HEK293 (cell line): ENCODE measurements at regions not wholly inside any gene's neighbourhood (a gene's known extent, or its start where the extent isn't known, plus 50 kb on each side); places are given as distances from the start of the nearest gene placed in this dataset.

Experiments used
- CTCF ChIA-PET: fragments of 350-600 bp; formaldehyde crosslinking; extraction: SDS; loops from one replicate; lab custom pipeline; 2021; ENCODE audit warnings: antibody characterized with exemption; lab: Yijun Ruan, JAX
- POLR2A ChIA-PET: fragments of 300-600 bp; formaldehyde crosslinking; extraction: SDS; loops from one replicate; lab custom pipeline; 2020; ENCODE audit warnings: antibody characterized with exemption, inconsistent platforms; lab: Yijun Ruan, JAX
- H3K27ac ChIP-seq: fragments of 200-500 bp; sonication (Bioruptor generic); 2 replicates; pipeline ENCODE4 v1.5.1; 2014; ENCODE audit warnings: low read depth, low read length, control low read depth, inconsistent platforms; ENCODE audit errors: extremely low read depth
- H3K36me3 ChIP-seq, 2 experiments: fragments of 200-500 bp in 1 of 2; sonication (Bioruptor generic) in 1 of 2; 1 replicate in 1 of 2; 2 replicates in 1 of 2; pipeline ENCODE4 v1.5.1; 2014 to 2017; ENCODE audit warnings: inconsistent platforms in 2 of 2, low read length in 2 of 2; ENCODE audit not compliant: control insufficient read depth in 2 of 2, insufficient read depth in 1 of 2
- H3K4me1 ChIP-seq: fragments of 200-500 bp; sonication (Bioruptor generic); 2 replicates; pipeline ENCODE4 v1.5.1; 2014; ENCODE audit warnings: mild to moderate bottlenecking, low read length, inconsistent platforms; ENCODE audit not compliant: control insufficient read depth, insufficient read depth
- H3K4me3 ChIP-seq: 2 replicates; pipeline ENCODE4 v1.5.1; 2011; ENCODE audit warnings: low read depth, mild to moderate bottlenecking, control low read depth, low read length, moderate library complexity
- H3K9me3 ChIP-seq: fragments of 200-500 bp; sonication (Bioruptor generic); 2 replicates; pipeline ENCODE4 v1.5.1; 2014; ENCODE audit warnings: low read depth, low read length, inconsistent platforms; ENCODE audit not compliant: control insufficient read depth, insufficient read depth
- GLIS1 ChIP-seq: fragments of 450-650 bp; formaldehyde crosslinking; IDR thresholded peaks from 2 replicates; pipeline ENCODE4 v1.5.1; 2016; ENCODE audit warnings: missing biosample characterization, missing genetic modification characterization
- HOXA7 ChIP-seq: sonication (generic); formaldehyde crosslinking; IDR thresholded peaks from 2 replicates; pipeline ENCODE4 v1.8.1; 2022; ENCODE audit warnings: missing genetic modification reagents, borderline replicate concordance
- HOXD13 ChIP-seq: sonication (generic); formaldehyde crosslinking; IDR thresholded peaks from 2 replicates; pipeline ENCODE4 v1.8.0; 2022; ENCODE audit warnings: missing genetic modification reagents, borderline replicate concordance
- KLF10 ChIP-seq: fragments of 450-650 bp; IDR thresholded peaks from 2 replicates; pipeline ENCODE4 v1.5.1; 2018; ENCODE audit warnings: missing biosample characterization, mild to moderate bottlenecking, missing genetic modification characterization
- SALL2 ChIP-seq: fragments of 450-650 bp; formaldehyde crosslinking; IDR thresholded peaks from 2 replicates; pipeline ENCODE4 v1.5.0; 2017; ENCODE audit warnings: missing biosample characterization, mild to moderate bottlenecking, missing genetic modification characterization, borderline replicate concordance
- SP3 ChIP-seq: fragments of 450-650 bp; formaldehyde crosslinking; IDR thresholded peaks from 2 replicates; pipeline ENCODE4 v1.5.1; 2016; ENCODE audit warnings: missing biosample characterization, missing genetic modification characterization
- TCF7L2 ChIP-seq: IDR thresholded peaks from 2 replicates; pipeline ENCODE4 v1.6.1; 2011; ENCODE audit warnings: low read depth, mild to moderate bottlenecking, inconsistent platforms, low read length, moderate library complexity, borderline replicate concordance
- WT1 ChIP-seq: fragments of 450-650 bp; formaldehyde crosslinking; IDR thresholded peaks from 2 replicates; pipeline ENCODE4 v1.5.1; 2016; ENCODE audit warnings: missing biosample characterization, missing genetic modification characterization
- ZBTB17 ChIP-seq: fragments of 450-650 bp; formaldehyde crosslinking; IDR thresholded peaks from 2 replicates; pipeline ENCODE4 v1.5.1; 2016; ENCODE audit warnings: missing biosample characterization, missing genetic modification characterization
- ZBTB20 ChIP-seq: fragments of 450-650 bp; formaldehyde crosslinking; IDR thresholded peaks from 2 replicates; pipeline ENCODE4 v1.5.1; 2016; ENCODE audit warnings: missing biosample characterization, missing genetic modification characterization
- ZNF112 ChIP-seq: fragments of 450-650 bp; formaldehyde crosslinking; IDR thresholded peaks from 2 replicates; pipeline ENCODE4 v1.5.0; 2017; ENCODE audit warnings: missing biosample characterization, missing genetic modification characterization
- ZNF157 ChIP-seq: fragments of 450-650 bp; formaldehyde crosslinking; IDR thresholded peaks from 2 replicates; pipeline ENCODE4 v1.5.1; 2016; ENCODE audit warnings: missing biosample characterization, missing genetic modification characterization
- ZNF19 ChIP-seq: fragments of 450-650 bp; formaldehyde crosslinking; IDR thresholded peaks from 2 replicates; pipeline ENCODE4; 2016; ENCODE audit warnings: missing biosample characterization, missing genetic modification characterization, low read depth
- ZNF248 ChIP-seq: fragments of 450-650 bp; formaldehyde crosslinking; IDR thresholded peaks from 2 replicates; pipeline ENCODE4 v1.5.1; 2017; ENCODE audit warnings: missing biosample characterization, missing genetic modification characterization
- ZNF311 ChIP-seq: fragments of 450-650 bp; formaldehyde crosslinking; IDR thresholded peaks from 2 replicates; pipeline ENCODE4 v1.5.1; 2017; ENCODE audit warnings: missing biosample characterization, missing genetic modification characterization, borderline replicate concordance
- ZNF324 ChIP-seq: fragments of 450-650 bp; formaldehyde crosslinking; IDR thresholded peaks from 2 replicates; pipeline ENCODE4 v1.5.1; 2016; ENCODE audit warnings: missing biosample characterization, missing genetic modification characterization
- ZNF37A ChIP-seq: fragments of 450-650 bp; IDR thresholded peaks from 2 replicates; pipeline ENCODE4 v1.5.1; 2018; ENCODE audit warnings: missing biosample characterization, missing genetic modification characterization
- ZNF514 ChIP-seq: fragments of 450-650 bp; formaldehyde crosslinking; IDR thresholded peaks from 2 replicates; pipeline ENCODE4 v1.5.1; 2016; ENCODE audit warnings: missing biosample characterization, missing genetic modification characterization
- ZNF558 ChIP-seq: fragments of 450-650 bp; formaldehyde crosslinking; IDR thresholded peaks from 2 replicates; pipeline ENCODE4 v1.5.1; 2016; ENCODE audit warnings: missing biosample characterization, missing genetic modification characterization
- ZNF585B ChIP-seq: fragments of 450-650 bp; formaldehyde crosslinking; IDR thresholded peaks from 2 replicates; pipeline ENCODE4 v1.5.1; 2016; ENCODE audit warnings: missing biosample characterization, missing genetic modification characterization
- ZNF626 ChIP-seq: fragments of 450-650 bp; sonication (Bioruptor Pico); formaldehyde crosslinking; IDR thresholded peaks from 2 replicates; pipeline ENCODE4 v1.5.1; 2018; ENCODE audit warnings: missing biosample characterization, missing genetic modification characterization, inconsistent platforms
- ZNF629 ChIP-seq: fragments of 450-650 bp; formaldehyde crosslinking; IDR thresholded peaks from 2 replicates; pipeline ENCODE4 v1.5.1; 2017; ENCODE audit warnings: missing biosample characterization, missing genetic modification characterization
- ZNF792 ChIP-seq: fragments of 450-650 bp; formaldehyde crosslinking; IDR thresholded peaks from 2 replicates; pipeline ENCODE4 v1.5.1; 2016; ENCODE audit warnings: missing biosample characterization, missing genetic modification characterization
- ZSCAN4 ChIP-seq: fragments of 450-650 bp; formaldehyde crosslinking; IDR thresholded peaks from 2 replicates; pipeline ENCODE4 v1.5.1; 2017; ENCODE audit warnings: missing biosample characterization, missing genetic modification characterization
- ZXDB ChIP-seq: fragments of 450-650 bp; formaldehyde crosslinking; IDR thresholded peaks from 2 replicates; pipeline ENCODE4 v1.5.1; 2016; ENCODE audit warnings: missing biosample characterization, missing genetic modification characterization
- TF ChIP-seq, protein P1 (sequence below): fragments of 450-650 bp; formaldehyde crosslinking; IDR thresholded peaks from 2 replicates; pipeline ENCODE4 v1.5.1; 2016; ENCODE audit warnings: missing biosample characterization, missing genetic modification characterization
- TF ChIP-seq, protein P2 (sequence below): fragments of 450-650 bp; formaldehyde crosslinking; IDR thresholded peaks from 2 replicates; pipeline ENCODE4 v1.5.1; 2016; ENCODE audit warnings: missing biosample characterization, missing genetic modification characterization
- TF ChIP-seq, protein P3 (sequence below): fragments of 450-650 bp; formaldehyde crosslinking; IDR thresholded peaks from 2 replicates; pipeline ENCODE4 v1.5.1; 2016; ENCODE audit warnings: missing biosample characterization, missing genetic modification characterization

DNA sequence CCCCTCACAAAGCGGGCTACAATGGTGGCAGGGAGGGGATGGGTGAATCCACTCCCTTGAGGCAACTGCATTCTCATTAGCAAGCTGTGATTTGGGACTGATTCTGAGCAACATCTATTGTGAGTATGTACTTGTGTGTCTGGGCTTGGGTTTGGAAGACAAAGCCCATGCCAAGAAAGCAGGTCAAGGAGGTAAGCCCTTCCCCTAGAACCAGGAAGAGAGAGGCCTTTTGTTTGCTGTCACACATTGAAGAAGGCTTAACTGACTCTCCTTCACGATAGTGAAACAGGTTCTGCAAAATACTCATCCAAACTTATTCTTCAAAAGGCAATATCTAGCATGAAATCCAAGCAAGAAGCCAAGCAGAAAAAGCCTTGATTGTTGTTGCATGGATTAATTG, 403.1 kb upstream of the ID4 start:
- no peaks in the 10 kb centered on the region for H3K4me1 ChIP-seq
- H3K27ac ChIP-seq: no peak overlapping the region
- ChIA-PET POLR2A (no interaction called here), CTCF (interaction anchor here (0.5 kb wide), 1 partner anchor 97 kb away, joined by 3 read pairs; no protein-coding TSS in a partner anchor)
- no peak overlapping the region for H3K4me3 ChIP-seq
- no peak for TF ChIP-seq ZNF629 (tag by site-specific recombination)
- TF ChIP-seq, protein P1, sequence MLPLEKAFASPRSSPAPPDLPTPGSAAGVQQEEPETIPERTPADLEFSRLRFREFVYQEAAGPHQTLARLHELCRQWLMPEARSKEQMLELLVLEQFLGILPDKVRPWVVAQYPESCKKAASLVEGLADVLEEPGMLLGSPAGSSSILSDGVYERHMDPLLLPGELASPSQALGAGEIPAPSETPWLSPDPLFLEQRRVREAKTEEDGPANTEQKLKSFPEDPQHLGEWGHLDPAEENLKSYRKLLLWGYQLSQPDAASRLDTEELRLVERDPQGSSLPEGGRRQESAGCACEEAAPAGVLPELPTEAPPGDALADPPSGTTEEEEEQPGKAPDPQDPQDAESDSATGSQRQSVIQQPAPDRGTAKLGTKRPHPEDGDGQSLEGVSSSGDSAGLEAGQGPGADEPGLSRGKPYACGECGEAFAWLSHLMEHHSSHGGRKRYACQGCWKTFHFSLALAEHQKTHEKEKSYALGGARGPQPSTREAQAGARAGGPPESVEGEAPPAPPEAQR: no peak
- no peak for TF ChIP-seq ZNF514
- no peak for TF ChIP-seq ZNF626
- TF ChIP-seq HOXD13 (CRISPR knock-in tag): no peak
- no peak for TF ChIP-seq ZXDB (tag by site-specific recombination)
- no peaks in the 10 kb centered on the region for H3K9me3 ChIP-seq
- no peaks in the 10 kb centered on the region for H3K36me3 ChIP-seq

DNA sequence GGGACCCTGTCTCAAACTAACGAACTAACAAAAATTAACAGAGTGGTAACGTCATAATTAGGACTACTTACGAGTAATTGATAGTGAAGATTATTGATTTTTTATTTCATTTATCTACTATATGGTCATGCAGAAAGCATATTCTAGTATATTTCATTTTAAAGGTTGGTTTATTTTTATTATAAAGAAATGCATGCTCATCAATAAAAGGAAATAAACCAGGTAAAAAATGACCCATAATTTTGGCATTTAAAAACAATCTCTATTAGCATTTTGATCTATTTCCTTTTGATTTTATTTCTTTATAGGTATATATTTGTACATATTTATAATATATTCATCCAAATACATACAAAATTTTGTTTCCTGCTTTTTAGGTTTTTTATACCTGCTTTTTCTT, 401.4 kb upstream of the ID4 start:
- POLR2A ChIA-PET: no interaction called here
- TF ChIP-seq ZNF324 (no peak), ZNF112 (tag by site-specific recombination) (no peak), ZNF558 (tag by site-specific recombination) (no peak), ZBTB20 (tag by site-specific recombination) (no peak), KLF10 (tag by site-specific recombination) (no peak), ZSCAN4 (tag by site-specific recombination) (no peak), ZNF514 (no peak), HOXD13 (CRISPR knock-in tag) (no peak), ZNF157 (tag by site-specific recombination) (no peak), ZBTB17 (tag by site-specific recombination) (no peak)
- TF ChIP-seq, all 188 proteins: peak for 0
- no peaks in the 10 kb centered on the region for H3K9me3 ChIP-seq
- no peak overlapping the region for H3K4me3 ChIP-seq
- CTCF ChIA-PET: no interaction called here
- no peaks in the 10 kb centered on the region for H3K36me3 ChIP-seq
- no peaks in the 10 kb centered on the region for H3K4me1 ChIP-seq
- H3K27ac ChIP-seq: no peak overlapping the region

DNA sequence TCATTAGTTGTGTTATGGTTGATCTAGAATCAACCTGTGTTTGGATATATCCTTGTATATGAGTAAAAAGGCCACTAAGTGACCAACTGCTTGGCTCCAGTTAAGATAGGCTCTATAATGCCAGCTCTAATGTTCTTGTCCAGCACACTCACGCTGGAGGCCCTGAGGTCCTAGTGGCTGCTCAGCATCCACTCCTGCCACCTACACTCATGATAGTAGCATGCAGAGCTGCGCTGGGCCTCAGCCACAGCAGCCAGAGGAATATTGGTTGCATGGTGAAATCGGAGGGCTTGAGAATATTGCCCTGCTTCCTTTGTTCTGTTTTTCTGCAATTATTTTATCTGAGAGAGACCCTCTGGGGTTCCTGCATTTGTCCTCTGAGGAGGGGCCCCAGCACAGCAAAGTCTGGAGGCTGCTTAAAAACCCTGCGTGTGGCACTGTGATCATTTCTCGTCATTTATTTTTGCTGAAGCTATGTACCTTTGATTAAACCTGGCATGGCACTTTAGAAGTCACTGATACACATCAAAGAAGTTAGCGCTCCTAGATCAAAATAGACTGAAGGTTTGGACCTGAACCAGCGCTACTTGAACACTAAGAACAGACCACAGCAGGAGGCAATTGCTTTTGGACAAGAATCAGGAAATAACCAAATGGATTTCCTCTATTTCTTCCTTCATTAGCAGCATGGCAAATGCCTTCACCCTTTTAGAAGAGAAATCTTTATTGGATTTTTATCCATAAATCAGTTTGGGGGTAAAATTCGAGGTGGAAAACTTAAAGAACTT, 398.4 kb upstream of the ID4 start:
- Histone ChIP-seq H3K9me3 (no peaks in the 10 kb centered on the region), H3K4me1 (no peaks in the 10 kb centered on the region), H3K4me3 (no peak overlapping the region), H3K27ac (no peak overlapping the region), H3K36me3 (no peaks in the 10 kb centered on the region)
- ChIA-PET POLR2A (no interaction called here), CTCF (no interaction called here)
- TF ChIP-seq ZXDB (tag by site-specific recombination) (no peak), TCF7L2 (no peak), GLIS1 (tag by site-specific recombination) (no peak), HOXA7 (no peak), ZNF311 (tag by site-specific recombination) (no peak), ZNF19 (tag by site-specific recombination) (no peak), ZNF37A (no peak), SALL2 (tag by site-specific recombination) (no peak), WT1 (tag by site-specific recombination) (no peak), ZNF248 (tag by site-specific recombination) (no peak), ZNF792 (tag by site-specific recombination) (no peak), SP3 (no peak), ZNF585B (tag by site-specific recombination) (no peak)
- TF ChIP-seq, protein P2, sequence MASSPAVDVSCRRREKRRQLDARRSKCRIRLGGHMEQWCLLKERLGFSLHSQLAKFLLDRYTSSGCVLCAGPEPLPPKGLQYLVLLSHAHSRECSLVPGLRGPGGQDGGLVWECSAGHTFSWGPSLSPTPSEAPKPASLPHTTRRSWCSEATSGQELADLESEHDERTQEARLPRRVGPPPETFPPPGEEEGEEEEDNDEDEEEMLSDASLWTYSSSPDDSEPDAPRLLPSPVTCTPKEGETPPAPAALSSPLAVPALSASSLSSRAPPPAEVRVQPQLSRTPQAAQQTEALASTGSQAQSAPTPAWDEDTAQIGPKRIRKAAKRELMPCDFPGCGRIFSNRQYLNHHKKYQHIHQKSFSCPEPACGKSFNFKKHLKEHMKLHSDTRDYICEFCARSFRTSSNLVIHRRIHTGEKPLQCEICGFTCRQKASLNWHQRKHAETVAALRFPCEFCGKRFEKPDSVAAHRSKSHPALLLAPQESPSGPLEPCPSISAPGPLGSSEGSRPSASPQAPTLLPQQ (tag by site-specific recombination): no peak
- TF ChIP-seq, protein P3, sequence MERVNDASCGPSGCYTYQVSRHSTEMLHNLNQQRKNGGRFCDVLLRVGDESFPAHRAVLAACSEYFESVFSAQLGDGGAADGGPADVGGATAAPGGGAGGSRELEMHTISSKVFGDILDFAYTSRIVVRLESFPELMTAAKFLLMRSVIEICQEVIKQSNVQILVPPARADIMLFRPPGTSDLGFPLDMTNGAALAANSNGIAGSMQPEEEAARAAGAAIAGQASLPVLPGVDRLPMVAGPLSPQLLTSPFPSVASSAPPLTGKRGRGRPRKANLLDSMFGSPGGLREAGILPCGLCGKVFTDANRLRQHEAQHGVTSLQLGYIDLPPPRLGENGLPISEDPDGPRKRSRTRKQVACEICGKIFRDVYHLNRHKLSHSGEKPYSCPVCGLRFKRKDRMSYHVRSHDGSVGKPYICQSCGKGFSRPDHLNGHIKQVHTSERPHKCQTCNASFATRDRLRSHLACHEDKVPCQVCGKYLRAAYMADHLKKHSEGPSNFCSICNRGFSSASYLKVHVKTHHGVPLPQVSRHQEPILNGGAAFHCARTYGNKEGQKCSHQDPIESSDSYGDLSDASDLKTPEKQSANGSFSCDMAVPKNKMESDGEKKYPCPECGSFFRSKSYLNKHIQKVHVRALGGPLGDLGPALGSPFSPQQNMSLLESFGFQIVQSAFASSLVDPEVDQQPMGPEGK: no peak
